ENCODE measurements at regions not wholly inside any gene's neighbourhood (a gene's known extent, or its start where the extent isn't known, plus 50 kb on each side); places are given as distances from the start of the nearest gene placed in this dataset.

- H3K36me3 ChIP-seq (ENCODE audit: insufficient read depth, low read length, poor library complexity, severe bottlenecking): no peaks in the 10 kb centered on the region
- no peak overlapping the region for H3K27ac ChIP-seq (ENCODE audit: low read depth, low read length, poor library complexity, severe bottlenecking)
- no peak for DNase-seq (ENCODE audit: low spot score)
- H3K9me3 ChIP-seq (ENCODE audit: low read depth, low read length, poor library complexity, severe bottlenecking): no peaks in the 10 kb centered on the region
- no peaks in the 10 kb centered on the region for H3K4me1 ChIP-seq (ENCODE audit: insufficient read depth, low read length, poor library complexity, severe bottlenecking)
- intact Hi-C loops (cut with micrococcal nuclease; ENCODE audit: unreplicated experiment): no loop called here
- no peak overlapping the region for H3K4me3 ChIP-seq (ENCODE audit: low read depth, low read length, poor library complexity, severe bottlenecking)
- peaks cover 19% of the 10 kb centered on the region for H3K27me3 ChIP-seq (replicated peaks; ENCODE audit: insufficient read depth, low read depth, low read length, poor library complexity)
- CTCF ChIA-PET: no interaction called here
- no peak for TF ChIP-seq EZH2 (IDR thresholded peaks at IDR 0.05; ENCODE audit: borderline replicate concordance, low read depth, low read length, poor library complexity, severe bottlenecking)
- no peak for TF ChIP-seq CTCF (conservative IDR thresholded peaks at IDR 0.05; ENCODE audit: low read depth, low read length)
- POLR2A ChIA-PET (ENCODE audit: low non-redundant PET): no interaction called here
- BruUV-seq (replicated peaks): no TSS peak
Measured at GRCh38 chr5:57559110-57559635, 76.6 kb upstream of the ACTBL2 start.

- intact Hi-C loops (cut with micrococcal nuclease; ENCODE audit: unreplicated experiment): no loop called here
- H3K4me3 ChIP-seq (ENCODE audit: low read depth, low read length, poor library complexity, severe bottlenecking): no peak overlapping the region
Measured at GRCh38 chr5:57552033-57552432, 69.4 kb upstream of the ACTBL2 start.

GRCh38 chr5:57551251-57551650 is 68.6 kb upstream of the ACTBL2 start:
- Histone ChIP-seq H3K4me1 (ENCODE audit: insufficient read depth, low read length, poor library complexity, severe bottlenecking) (no peaks in the 10 kb centered on the region), H3K27ac (ENCODE audit: low read depth, low read length, poor library complexity, severe bottlenecking) (no peak overlapping the region), H3K36me3 (ENCODE audit: insufficient read depth, low read length, poor library complexity, severe bottlenecking) (no peaks in the 10 kb centered on the region), H3K9me3 (ENCODE audit: low read depth, low read length, poor library complexity, severe bottlenecking) (no peaks in the 10 kb centered on the region), H3K27me3 (replicated peaks; ENCODE audit: insufficient read depth, low read depth, low read length, poor library complexity) (no peaks in the 10 kb centered on the region), H3K4me3 (ENCODE audit: low read depth, low read length, poor library complexity, severe bottlenecking) (no peak overlapping the region)
- BruUV-seq (replicated peaks): no TSS peak
- intact Hi-C loops (cut with micrococcal nuclease; ENCODE audit: unreplicated experiment): no loop called here
- CTCF ChIA-PET: no interaction called here
- TF ChIP-seq CTCF (conservative IDR thresholded peaks at IDR 0.05; ENCODE audit: low read depth, low read length): no peak
- no peak for TF ChIP-seq EZH2 (IDR thresholded peaks at IDR 0.05; ENCODE audit: borderline replicate concordance, low read depth, low read length, poor library complexity, severe bottlenecking)
- POLR2A ChIA-PET (ENCODE audit: low non-redundant PET): no interaction called here
- no peak for DNase-seq (ENCODE audit: low spot score)

More at GRCh38 chr5:57552033-57552432, 69.4 kb upstream of the ACTBL2 start:
- H3K27ac ChIP-seq (ENCODE audit: low read depth, low read length, poor library complexity, severe bottlenecking): no peak overlapping the region
- TF ChIP-seq CTCF (conservative IDR thresholded peaks at IDR 0.05; ENCODE audit: low read depth, low read length) (no peak), EZH2 (IDR thresholded peaks at IDR 0.05; ENCODE audit: borderline replicate concordance, low read depth, low read length, poor library complexity, severe bottlenecking) (no peak)
- ChIA-PET POLR2A (ENCODE audit: low non-redundant PET) (no interaction called here), CTCF (no interaction called here)
- no peaks in the 10 kb centered on the region for H3K9me3 ChIP-seq (ENCODE audit: low read depth, low read length, poor library complexity, severe bottlenecking)
- no TSS peak for BruUV-seq (replicated peaks)
- DNase-seq (ENCODE audit: low spot score): no peak
- no peaks in the 10 kb centered on the region for H3K4me1 ChIP-seq (ENCODE audit: insufficient read depth, low read length, poor library complexity, severe bottlenecking)
- H3K36me3 ChIP-seq (ENCODE audit: insufficient read depth, low read length, poor library complexity, severe bottlenecking): no peaks in the 10 kb centered on the region
- H3K27me3 ChIP-seq (replicated peaks; ENCODE audit: insufficient read depth, low read depth, low read length, poor library complexity): no peaks in the 10 kb centered on the region
